ENCODE measurements at regions not wholly inside any gene's neighbourhood (a gene's known extent, or its start where the extent isn't known, plus 50 kb on each side); places are given as distances from the start of the nearest gene placed in this dataset.

- Histone ChIP-seq H3K9me3 (ENCODE audit: control insufficient read depth in 4 of 4, low read length in 3 of 4) (peaks cover 0 to 2% (median 0%) of the 10 kb centered on the region in 4 donors), H3K4me3 (ENCODE audit: low read depth in 1 of 3, low read length in 3 of 3) (no peak overlapping the region), H3K36me3 (ENCODE audit: control insufficient read depth in 4 of 4, insufficient read depth in 3 of 4, low read depth in 1 of 4, low read length in 3 of 4) (no peaks in the 10 kb centered on the region), H3K27ac (ENCODE audit: low read depth in 1 of 2, low read length in 2 of 2) (no peak overlapping the region), H3K9ac (ENCODE audit: low read depth in 1 of 2, low read length in 2 of 2) (no peak overlapping the region), H3K4me1 (ENCODE audit: control insufficient read depth in 4 of 4, insufficient read depth in 4 of 4, low read length in 3 of 4) (no peaks in the 10 kb centered on the region), H3K27me3 (ENCODE audit: control insufficient read depth in 4 of 4, insufficient read depth in 4 of 4, low read length in 3 of 4) (no peaks in the 10 kb centered on the region)
- WGBS = 50% methylated on average over 4 of the region's 4 CpGs
- DNase-seq (ENCODE audit: low spot score) = no peak
- TF ChIP-seq JUND (IDR thresholded peaks at IDR 0.05) (no peak), TAF1 (conservative IDR thresholded peaks at IDR 0.05) (no peak), HNF4A (conservative IDR thresholded peaks at IDR 0.05) (no peak), RAD21 (IDR thresholded peaks at IDR 0.05) (no peak), GABPA (IDR thresholded peaks at IDR 0.05 in 1 of 2, conservative IDR thresholded peaks at IDR 0.05 in 1 of 2) (no peak), SP1 (IDR thresholded peaks at IDR 0.05) (no peak), FOXA1 (IDR thresholded peaks at IDR 0.05) (no peak), NR2F2 (IDR thresholded peaks at IDR 0.05) (no peak), ATF3 (IDR thresholded peaks at IDR 0.05) (no peak), MAX (IDR thresholded peaks at IDR 0.05) (no peak), REST (IDR thresholded peaks at IDR 0.05) (no peak), RXRA (IDR thresholded peaks at IDR 0.05) (no peak), EGR1 (IDR thresholded peaks at IDR 0.05; ENCODE audit: low read depth in 2 of 2) (no peak), FOXA2 (IDR thresholded peaks at IDR 0.05) (no peak), ZBTB33 (IDR thresholded peaks at IDR 0.05) (no peak), HNF4G (IDR thresholded peaks at IDR 0.05) (no peak), YY1 (IDR thresholded peaks at IDR 0.05) (no peak), CTCF (IDR thresholded peaks at IDR 0.05; ENCODE audit: low read depth, low read length, missing input control) (no peak)
Observed at GRCh38 chr21:25234857-25235801, 372.2 kb downstream of the MRPL39 start.
